ENCODE measurements at regions not wholly inside any gene's neighbourhood (a gene's known extent, or its start where the extent isn't known, plus 50 kb on each side); places are given as distances from the start of the nearest gene placed in this dataset.

DNA sequence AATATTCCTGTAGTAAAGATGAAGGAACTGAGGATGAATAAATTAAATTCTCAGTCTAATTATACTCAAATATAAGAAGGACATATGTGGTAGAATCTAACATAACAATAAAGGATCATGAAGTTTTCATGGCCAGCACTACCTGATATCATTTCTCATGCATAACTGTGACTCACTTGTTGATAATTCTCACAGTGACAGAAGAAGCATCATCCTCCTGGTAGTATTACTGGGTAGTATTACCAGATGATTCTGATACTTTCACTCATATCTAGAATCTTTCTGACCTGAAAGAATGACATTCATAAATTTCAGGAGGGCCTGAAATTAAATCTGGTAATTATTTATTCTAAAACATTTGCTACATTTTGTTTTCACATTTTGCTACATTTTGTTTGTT lies 1375.0 kb downstream of the EPHA7 start:
- TF ChIP-seq GATA3 (IDR thresholded peaks at IDR 0.05; ENCODE audit: low read depth, low read length) (no peak), GATA2 (IDR thresholded peaks at IDR 0.05; ENCODE audit: low read depth, low read length) (no peak)

DNA sequence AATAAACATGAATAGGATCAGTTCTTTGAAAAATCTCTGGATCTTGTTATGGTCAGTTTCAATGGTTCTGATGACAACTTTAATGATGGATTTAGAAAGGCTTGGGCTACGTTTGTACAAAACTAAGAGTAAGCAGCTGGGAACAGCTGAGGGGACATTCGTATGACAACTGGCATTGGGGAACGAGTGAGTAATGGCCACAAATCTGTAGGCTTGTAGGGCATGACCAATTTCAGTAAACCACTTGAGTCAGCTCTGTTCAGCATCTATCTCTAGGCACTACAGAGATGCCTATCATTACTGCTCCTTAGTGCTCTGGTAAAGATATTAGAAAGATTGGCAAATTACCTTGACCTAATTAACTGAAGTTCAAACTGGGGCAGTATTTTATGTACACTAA lies 1375.6 kb downstream of the EPHA7 start:
- TF ChIP-seq GATA2 (IDR thresholded peaks at IDR 0.05; ENCODE audit: low read depth, low read length) (no peak), GATA3 (IDR thresholded peaks at IDR 0.05; ENCODE audit: low read depth, low read length) (no peak)

- TF ChIP-seq GATA3 (IDR thresholded peaks at IDR 0.05; ENCODE audit: low read depth, low read length) = no peak
- no peak for TF ChIP-seq GATA2 (IDR thresholded peaks at IDR 0.05; ENCODE audit: low read depth, low read length)
These were observed 1392.5 kb downstream of the EPHA7 start for GRCh38 chr6:92026878-92027277.

GRCh38 chr6:92024881-92025280 lies 1394.5 kb downstream of the EPHA7 start:
- TF ChIP-seq GATA3 (IDR thresholded peaks at IDR 0.05; ENCODE audit: low read depth, low read length) (no peak), GATA2 (IDR thresholded peaks at IDR 0.05; ENCODE audit: low read depth, low read length) (no peak)

- TF ChIP-seq GATA2 (IDR thresholded peaks at IDR 0.05; ENCODE audit: low read depth, low read length) (no peak), GATA3 (IDR thresholded peaks at IDR 0.05; ENCODE audit: low read depth, low read length) (no peak)
These were observed 1395.2 kb downstream of the EPHA7 start for GRCh38 chr6:92024110-92024509.

- TF ChIP-seq GATA2 (IDR thresholded peaks at IDR 0.05; ENCODE audit: low read depth, low read length) (peak; percentile 71), GATA3 (IDR thresholded peaks at IDR 0.05; ENCODE audit: low read depth, low read length) (peak; percentile 80)
These were observed 1395.9 kb downstream of the EPHA7 start for GRCh38 chr6:92023410-92023966.

GRCh38 chr6:92011681-92012245 lies 1407.6 kb downstream of the EPHA7 start:
- no peak for TF ChIP-seq GATA3 (IDR thresholded peaks at IDR 0.05; ENCODE audit: low read depth, low read length)
- no peak for TF ChIP-seq GATA2 (IDR thresholded peaks at IDR 0.05; ENCODE audit: low read depth, low read length)

- no peak for TF ChIP-seq GATA2 (IDR thresholded peaks at IDR 0.05; ENCODE audit: low read depth, low read length)
- no peak for TF ChIP-seq GATA3 (IDR thresholded peaks at IDR 0.05; ENCODE audit: low read depth, low read length)
These were observed 1410.4 kb downstream of the EPHA7 start for GRCh38 chr6:92008757-92009502.

DNA sequence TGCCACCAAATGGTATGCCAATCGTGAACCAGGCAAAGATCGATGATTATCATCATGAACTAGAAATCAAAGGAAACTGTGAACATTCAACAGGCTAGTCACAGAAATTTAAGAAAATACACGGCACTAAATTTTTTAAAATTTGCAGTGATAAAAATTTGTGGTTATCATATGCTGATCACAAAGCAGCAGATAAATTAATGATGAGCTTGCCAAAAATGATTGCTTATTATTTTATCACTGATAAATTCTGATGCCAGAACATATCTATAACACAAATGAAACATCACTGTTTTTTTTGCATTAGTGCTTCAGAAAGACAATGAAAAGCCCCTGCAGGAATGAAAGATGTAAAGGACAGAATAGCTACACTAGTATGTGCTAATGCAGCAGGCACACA lies 1413.2 kb upstream of the MAP3K7 start:
- TF ChIP-seq GATA2 (IDR thresholded peaks at IDR 0.05; ENCODE audit: low read depth, low read length) = no peak
- TF ChIP-seq GATA3 (IDR thresholded peaks at IDR 0.05; ENCODE audit: low read depth, low read length) = no peak

GRCh38 chr6:91994787-91995186 lies 1407.9 kb upstream of the MAP3K7 start:
- TF ChIP-seq GATA2 (IDR thresholded peaks at IDR 0.05; ENCODE audit: low read depth, low read length) (no peak), GATA3 (IDR thresholded peaks at IDR 0.05; ENCODE audit: low read depth, low read length) (no peak)

DNA sequence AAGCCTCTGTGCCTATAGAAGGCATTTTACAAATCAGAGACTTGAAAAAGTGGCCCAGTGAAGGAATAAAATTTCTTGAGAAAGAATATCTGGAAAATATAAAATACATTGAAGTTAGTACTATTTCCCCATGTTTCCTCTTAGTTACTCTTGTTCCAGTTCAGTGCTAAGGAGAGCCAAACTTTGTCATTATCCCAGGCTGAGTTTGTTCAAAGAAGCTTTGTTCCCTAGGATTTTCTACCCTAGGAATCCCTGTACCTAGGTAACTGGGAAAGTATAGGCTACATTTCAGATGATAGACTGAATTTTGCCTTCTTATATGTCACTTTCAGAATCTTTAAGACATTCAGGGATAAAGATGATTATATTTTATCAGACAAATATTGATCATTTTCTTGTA lies 1395.7 kb upstream of the MAP3K7 start:
- TF ChIP-seq GATA3 (IDR thresholded peaks at IDR 0.05; ENCODE audit: low read depth, low read length) (no peak), GATA2 (IDR thresholded peaks at IDR 0.05; ENCODE audit: low read depth, low read length) (no peak)

- no peak for TF ChIP-seq GATA2 (IDR thresholded peaks at IDR 0.05; ENCODE audit: low read depth, low read length)
- no peak for TF ChIP-seq GATA3 (IDR thresholded peaks at IDR 0.05; ENCODE audit: low read depth, low read length)
These were observed 1389.9 kb upstream of the MAP3K7 start for GRCh38 chr6:91976797-91977196.

- TF ChIP-seq GATA3 (IDR thresholded peaks at IDR 0.05; ENCODE audit: low read depth, low read length) (no peak), GATA2 (IDR thresholded peaks at IDR 0.05; ENCODE audit: low read depth, low read length) (no peak)
These were observed 1383.8 kb upstream of the MAP3K7 start for GRCh38 chr6:91970700-91971099.

- TF ChIP-seq GATA2 (IDR thresholded peaks at IDR 0.05; ENCODE audit: low read depth, low read length) (no peak), GATA3 (IDR thresholded peaks at IDR 0.05; ENCODE audit: low read depth, low read length) (no peak)
These were observed 1379.0 kb upstream of the MAP3K7 start for GRCh38 chr6:91965872-91966271.

DNA sequence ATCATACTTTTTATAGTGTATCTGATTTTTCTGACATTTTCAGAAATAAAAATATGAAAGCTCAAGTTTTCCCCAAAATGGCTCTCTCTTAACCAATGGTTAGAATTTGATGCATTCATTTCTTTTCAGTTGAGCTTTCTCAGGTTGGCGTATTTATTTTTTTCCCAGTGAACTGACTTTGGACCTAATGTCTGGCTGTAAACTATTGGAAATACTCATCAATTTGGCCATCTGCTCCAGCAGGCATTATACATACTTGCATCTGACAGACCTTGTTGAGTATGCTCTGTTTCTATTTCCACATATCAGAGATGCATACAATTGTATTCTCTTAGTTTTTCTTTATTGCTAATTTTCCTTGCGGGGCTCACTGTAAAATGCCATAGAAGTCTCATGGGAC lies 1374.8 kb upstream of the MAP3K7 start:
- TF ChIP-seq GATA2 (IDR thresholded peaks at IDR 0.05; ENCODE audit: low read depth, low read length) (no peak), GATA3 (IDR thresholded peaks at IDR 0.05; ENCODE audit: low read depth, low read length) (no peak)
